ENCODE measurements at regions not wholly inside any gene's neighbourhood (a gene's known extent, or its start where the extent isn't known, plus 50 kb on each side); places are given as distances from the start of the nearest gene placed in this dataset.

DNA sequence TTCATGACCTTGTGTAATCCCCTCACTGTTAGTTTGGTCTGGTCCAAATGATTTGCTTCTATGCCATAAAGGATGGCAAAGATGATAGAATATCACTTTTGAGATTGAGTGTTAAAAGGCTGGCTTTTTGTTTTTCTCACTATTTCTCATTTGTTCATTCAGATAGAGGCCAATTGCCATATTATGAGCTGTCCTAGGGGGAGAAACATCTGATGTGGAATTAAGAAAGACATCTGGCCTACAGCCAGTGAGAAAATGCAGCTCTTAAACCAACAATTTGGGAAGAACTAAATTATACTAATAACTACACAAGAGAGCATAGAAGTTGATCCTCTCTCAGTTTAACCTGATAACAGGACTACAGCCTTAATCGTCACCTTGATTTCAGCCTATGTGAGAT is 1668.6 kb downstream of the GRIK2 start:
- Histone ChIP-seq H3K36me3 (ENCODE audit: control insufficient read depth in 2 of 4, insufficient read depth in 4 of 4, low read length in 3 of 4) (no peaks in the 10 kb centered on the region; a peak in 1 of 8 replicates), H3K9me3 (ENCODE audit: insufficient read depth in 2 of 2, low read depth in 1 of 2, low read length in 1 of 2) (no peaks in the 10 kb centered on the region), H3K4me2 (ENCODE audit: insufficient read depth in 1 of 2, low read depth in 2 of 2, low read length in 2 of 2) (no peak overlapping the region), H4K91ac (replicated peaks; ENCODE audit: insufficient read length, low read length) (no peak overlapping the region), H3K4ac (replicated peaks; ENCODE audit: insufficient read length, low read depth, low read length) (no peak overlapping the region), H3K23me2 (ENCODE audit: low read depth, low read length) (no peaks in the 10 kb centered on the region), H3K79me2 (ENCODE audit: control insufficient read depth in 1 of 2, insufficient read depth in 2 of 2, low read length in 2 of 2) (no peaks in the 10 kb centered on the region), H2BK12ac (ENCODE audit: low read depth, low read length) (no peak overlapping the region), H2AFZ (ENCODE audit: low read length) (no peak overlapping the region), H3K27me3 (replicated peaks in 1 of 4; ENCODE audit: control insufficient read depth in 3 of 4, extremely low read depth in 1 of 4, insufficient read depth in 3 of 4, low read length in 3 of 4) (no peaks in the 10 kb centered on the region), H4K5ac (ENCODE audit: insufficient read length, low read depth, low read length) (no peak overlapping the region), H3K23ac (ENCODE audit: insufficient read length) (no peak overlapping the region), H2AK5ac (ENCODE audit: low read depth, low read length) (no peak overlapping the region), H2BK5ac (ENCODE audit: low read depth, low read length) (no peak overlapping the region), H2BK20ac (ENCODE audit: low read length) (no peak overlapping the region), H3K4me1 (replicated peaks in 1 of 4; ENCODE audit: control insufficient read depth in 3 of 4, insufficient read depth in 4 of 4, low read length in 3 of 4) (no peaks in the 10 kb centered on the region), H2BK15ac (ENCODE audit: low read length) (no peak overlapping the region), H4K20me1 (replicated peaks in 1 of 2; ENCODE audit: control insufficient read depth in 1 of 2, insufficient read depth in 2 of 2, low read length in 2 of 2) (no peaks in the 10 kb centered on the region), H3K18ac (ENCODE audit: extremely low read depth, low read length) (no peak overlapping the region), H3K79me1 (ENCODE audit: low read depth, low read length) (no peaks in the 10 kb centered on the region), H3K27ac (ENCODE audit: low read depth, low read length) (no peak overlapping the region), H3K14ac (ENCODE audit: insufficient read length) (no peak overlapping the region), H3K56ac (replicated peaks; ENCODE audit: insufficient read length, low read depth, low read length) (no peak overlapping the region), H2BK120ac (replicated peaks; ENCODE audit: low read depth, low read length) (no peak overlapping the region), H3K9ac (replicated peaks in 1 of 4; ENCODE audit: extremely low read depth in 1 of 4, low read depth in 3 of 4, low read length in 3 of 4) (no peak overlapping the region), H4K8ac (ENCODE audit: extremely low read depth, insufficient read depth, low read length) (no peak overlapping the region), H3K4me3 (ENCODE audit: extremely low read depth in 1 of 4, insufficient read depth in 2 of 4, low read depth in 3 of 4, low read length in 4 of 4) (no peak overlapping the region)
- FAIRE-seq (no peak), DNase-seq (ENCODE audit: low read depth in 1 of 2, low spot score in 2 of 2) (no peak)
- ChIA-PET POLR2A (ENCODE audit: partially characterized antibody) (no interaction called here), CTCF (ENCODE audit: partially characterized antibody) (no interaction called here)
- WGBS, 2 experiments (ENCODE audit: extremely low coverage in 1 of 2, insufficient coverage in 1 of 2, insufficient read length in 1 of 2, insufficient replicate concordance in 2 of 2, low coverage in 1 of 2, low lambda C conversion rate in 2 of 2, missing lambda C conversion rate in 1 of 2) = 82% methylated on average over 1 of the region's 1 CpG; no CpG with 5 or more reads in 1 of the 2 experiments
- TF ChIP-seq JUN (IDR thresholded peaks at IDR 0.05; ENCODE audit: low read depth, low read length) (no peak), TEAD4 (IDR thresholded peaks at IDR 0.05; ENCODE audit: low read depth, low read length) (no peak), HDAC6 (IDR thresholded peaks at IDR 0.05; ENCODE audit: low read depth, low read length) (no peak), HDAC2 (IDR thresholded peaks at IDR 0.05; ENCODE audit: borderline replicate concordance in 1 of 2, low read depth in 2 of 2, low read length in 2 of 2) (no peak), CEBPB (IDR thresholded peaks at IDR 0.05; ENCODE audit: low read depth, low read length) (no peak), SP1 (IDR thresholded peaks at IDR 0.05; ENCODE audit: low read depth, low read length) (no peak), EGR1 (IDR thresholded peaks at IDR 0.05; ENCODE audit: borderline replicate concordance, low read depth, low read length) (no peak), SUZ12 (IDR thresholded peaks at IDR 0.05; ENCODE audit: low read length) (no peak), SRF (IDR thresholded peaks at IDR 0.05; ENCODE audit: low read depth, low read length) (no peak), TAF1 (IDR thresholded peaks at IDR 0.05; ENCODE audit: low read depth, low read length) (no peak)
- TF ChIP-seq, protein P1, sequence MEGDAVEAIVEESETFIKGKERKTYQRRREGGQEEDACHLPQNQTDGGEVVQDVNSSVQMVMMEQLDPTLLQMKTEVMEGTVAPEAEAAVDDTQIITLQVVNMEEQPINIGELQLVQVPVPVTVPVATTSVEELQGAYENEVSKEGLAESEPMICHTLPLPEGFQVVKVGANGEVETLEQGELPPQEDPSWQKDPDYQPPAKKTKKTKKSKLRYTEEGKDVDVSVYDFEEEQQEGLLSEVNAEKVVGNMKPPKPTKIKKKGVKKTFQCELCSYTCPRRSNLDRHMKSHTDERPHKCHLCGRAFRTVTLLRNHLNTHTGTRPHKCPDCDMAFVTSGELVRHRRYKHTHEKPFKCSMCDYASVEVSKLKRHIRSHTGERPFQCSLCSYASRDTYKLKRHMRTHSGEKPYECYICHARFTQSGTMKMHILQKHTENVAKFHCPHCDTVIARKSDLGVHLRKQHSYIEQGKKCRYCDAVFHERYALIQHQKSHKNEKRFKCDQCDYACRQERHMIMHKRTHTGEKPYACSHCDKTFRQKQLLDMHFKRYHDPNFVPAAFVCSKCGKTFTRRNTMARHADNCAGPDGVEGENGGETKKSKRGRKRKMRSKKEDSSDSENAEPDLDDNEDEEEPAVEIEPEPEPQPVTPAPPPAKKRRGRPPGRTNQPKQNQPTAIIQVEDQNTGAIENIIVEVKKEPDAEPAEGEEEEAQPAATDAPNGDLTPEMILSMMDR (IDR thresholded peaks at IDR 0.05; ENCODE audit: control extremely low read depth in 1 of 3, insufficient read depth in 1 of 3, low read depth in 1 of 3, low read length in 3 of 3) = no peak
- TF ChIP-seq, protein P2, sequence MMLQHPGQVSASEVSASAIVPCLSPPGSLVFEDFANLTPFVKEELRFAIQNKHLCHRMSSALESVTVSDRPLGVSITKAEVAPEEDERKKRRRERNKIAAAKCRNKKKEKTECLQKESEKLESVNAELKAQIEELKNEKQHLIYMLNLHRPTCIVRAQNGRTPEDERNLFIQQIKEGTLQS (IDR thresholded peaks at IDR 0.05; ENCODE audit: insufficient read depth, low read depth, low read length) = no peak

Data from H1 (cell line).